AG04450 (cell line): ENCODE measurements at regions not wholly inside any gene's neighbourhood (a gene's known extent, or its start where the extent isn't known, plus 50 kb on each side); places are given as distances from the start of the nearest gene placed in this dataset.
A peak's percentile ranks its signal among the peaks of the same experiment; 100 is the strongest.

ENCODE experiments used
- CTCF ChIA-PET: fragments of 300-600, 350-600 bp; formaldehyde crosslinking; extraction: SDS; loops from one replicate; lab custom pipeline; 2022; ENCODE audit warnings: antibody characterized with exemption, inconsistent platforms; lab: Charles Lee
- POLR2A ChIA-PET: fragments of 350-600 bp; formaldehyde crosslinking; extraction: SDS; loops from one replicate; lab custom pipeline; 2021; ENCODE audit warnings: antibody characterized with exemption, inconsistent platforms; lab: Yijun Ruan, JAX
- DNase-seq: peaks from one replicate; pipeline ENCODE4 v3.0.0-alpha.2; 2011; ENCODE audit warnings: low read depth, low spot score
- H3K27ac ChIP-seq: one replicate; pipeline ENCODE4 v1.5.1; 2012; ENCODE audit warnings: low read depth, low read length, control low read depth
- H3K27me3 ChIP-seq: one replicate; pipeline ENCODE4 v1.6.0; 2012; ENCODE audit warnings: low read length; ENCODE audit not compliant: control insufficient read depth, insufficient read depth
- H3K4me3 ChIP-seq: 2 replicates; pipeline ENCODE4 v1.5.1; 2011; ENCODE audit warnings: mild to moderate bottlenecking, low read depth, low read length, control low read depth
- H3K9me3 ChIP-seq: 2 replicates; pipeline ENCODE4 v1.5.1; 2012; ENCODE audit warnings: low read length; ENCODE audit not compliant: control insufficient read depth, insufficient read depth
- TF ChIP-seq, protein P1 (sequence below): IDR thresholded peaks from 2 replicates; pipeline ENCODE4 v1.5.1; 2011; ENCODE audit warnings: low read depth, low read length, control low read depth, inconsistent platforms

DNA sequence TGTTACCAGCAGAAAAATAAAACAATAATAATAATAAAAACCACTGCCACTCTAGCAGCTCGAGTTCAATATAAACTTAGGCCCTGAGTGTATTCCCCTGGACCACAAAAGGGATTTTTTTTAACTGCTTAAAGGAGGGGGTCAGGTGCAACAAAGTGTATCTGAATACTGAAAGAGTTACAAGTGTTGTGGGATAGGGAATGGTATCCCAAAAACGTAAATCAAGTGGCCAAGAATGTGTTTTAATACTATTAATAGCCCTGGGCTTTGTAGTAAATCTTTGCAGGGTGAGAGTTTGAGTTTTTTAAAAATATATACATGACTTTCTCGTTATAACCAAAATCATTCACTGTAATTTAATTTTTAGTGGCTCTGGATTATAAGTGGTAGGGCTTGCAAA is 860.1 kb upstream of the INTU start:
- H3K9me3 ChIP-seq, result peaks cover 12% of the 10 kb centered on the region
- no peaks in the 10 kb centered on the region for H3K27me3 ChIP-seq
- TF ChIP-seq, protein P1, sequence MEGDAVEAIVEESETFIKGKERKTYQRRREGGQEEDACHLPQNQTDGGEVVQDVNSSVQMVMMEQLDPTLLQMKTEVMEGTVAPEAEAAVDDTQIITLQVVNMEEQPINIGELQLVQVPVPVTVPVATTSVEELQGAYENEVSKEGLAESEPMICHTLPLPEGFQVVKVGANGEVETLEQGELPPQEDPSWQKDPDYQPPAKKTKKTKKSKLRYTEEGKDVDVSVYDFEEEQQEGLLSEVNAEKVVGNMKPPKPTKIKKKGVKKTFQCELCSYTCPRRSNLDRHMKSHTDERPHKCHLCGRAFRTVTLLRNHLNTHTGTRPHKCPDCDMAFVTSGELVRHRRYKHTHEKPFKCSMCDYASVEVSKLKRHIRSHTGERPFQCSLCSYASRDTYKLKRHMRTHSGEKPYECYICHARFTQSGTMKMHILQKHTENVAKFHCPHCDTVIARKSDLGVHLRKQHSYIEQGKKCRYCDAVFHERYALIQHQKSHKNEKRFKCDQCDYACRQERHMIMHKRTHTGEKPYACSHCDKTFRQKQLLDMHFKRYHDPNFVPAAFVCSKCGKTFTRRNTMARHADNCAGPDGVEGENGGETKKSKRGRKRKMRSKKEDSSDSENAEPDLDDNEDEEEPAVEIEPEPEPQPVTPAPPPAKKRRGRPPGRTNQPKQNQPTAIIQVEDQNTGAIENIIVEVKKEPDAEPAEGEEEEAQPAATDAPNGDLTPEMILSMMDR, result no peak
- ChIA-PET POLR2A (no interaction called here), CTCF (no interaction called here)
- DNase-seq, result no peak
- H3K27ac ChIP-seq, result no peak overlapping the region
- no peak overlapping the region for H3K4me3 ChIP-seq

DNA sequence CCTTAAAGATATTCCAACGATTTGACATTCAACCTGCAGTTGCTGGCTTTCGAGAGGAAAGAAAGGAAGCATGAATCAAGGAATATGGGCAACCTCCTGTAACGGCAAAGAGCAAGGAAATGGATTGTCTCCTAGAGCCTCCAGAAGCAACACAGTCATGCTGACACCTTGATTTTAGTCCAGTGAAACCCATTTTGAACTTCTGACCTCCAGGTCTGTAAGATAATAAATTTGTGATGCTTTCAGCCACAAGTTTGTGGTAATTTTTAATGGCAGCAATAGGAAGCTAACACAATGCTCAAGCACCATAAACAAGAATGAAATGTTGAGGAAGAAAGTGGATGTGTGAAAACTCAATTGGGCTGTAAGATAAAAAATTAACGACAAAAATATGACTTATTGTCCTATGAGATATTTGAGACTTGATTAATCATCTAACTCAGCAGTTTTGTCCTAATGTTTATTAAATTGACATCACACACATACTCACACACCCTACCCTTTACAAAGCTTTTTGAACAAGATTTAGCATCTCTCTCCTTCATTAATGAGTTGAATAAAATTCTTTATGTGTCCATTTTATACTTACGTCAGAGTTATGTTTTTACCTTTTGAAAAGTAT is 857.2 kb upstream of the INTU start:
- Histone ChIP-seq H3K27ac (no peak overlapping the region), H3K4me3 (no peak overlapping the region), H3K27me3 (no peaks in the 10 kb centered on the region), H3K9me3 (peaks cover 9% of the 10 kb centered on the region)
- CTCF ChIA-PET, result no interaction called here
- DNase-seq, result no peak
- TF ChIP-seq, protein P1, result no peak
- POLR2A ChIA-PET, result no interaction called here

DNA sequence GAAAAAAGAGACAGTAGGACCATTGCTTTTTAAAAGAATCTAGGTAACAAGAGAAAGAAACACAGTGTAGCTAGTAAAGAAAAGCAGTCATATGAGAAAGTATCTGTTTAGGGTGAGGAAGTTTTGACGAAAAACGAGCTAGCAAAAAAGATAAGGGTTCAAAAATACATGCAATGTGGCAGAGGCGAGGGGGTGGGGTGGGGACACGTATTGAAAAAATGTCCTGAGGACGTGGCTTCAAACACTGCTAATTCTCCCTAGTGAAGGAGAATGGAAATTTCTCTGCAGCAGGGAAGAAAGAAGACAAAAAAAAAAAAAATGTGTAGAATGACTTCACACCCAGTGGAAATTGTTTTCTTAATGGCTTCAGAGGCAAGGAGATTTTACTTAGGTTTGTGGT is 856.4 kb upstream of the INTU start:
- no peak for DNase-seq
- Histone ChIP-seq H3K27me3 (no peaks in the 10 kb centered on the region), H3K27ac (no peak overlapping the region), H3K4me3 (no peak overlapping the region), H3K9me3 (peaks cover 2% of the 10 kb centered on the region; the same call in 1 of the 2 replicates)
- TF ChIP-seq, protein P1, result no peak
- ChIA-PET POLR2A (no interaction called here), CTCF (no interaction called here)

DNA sequence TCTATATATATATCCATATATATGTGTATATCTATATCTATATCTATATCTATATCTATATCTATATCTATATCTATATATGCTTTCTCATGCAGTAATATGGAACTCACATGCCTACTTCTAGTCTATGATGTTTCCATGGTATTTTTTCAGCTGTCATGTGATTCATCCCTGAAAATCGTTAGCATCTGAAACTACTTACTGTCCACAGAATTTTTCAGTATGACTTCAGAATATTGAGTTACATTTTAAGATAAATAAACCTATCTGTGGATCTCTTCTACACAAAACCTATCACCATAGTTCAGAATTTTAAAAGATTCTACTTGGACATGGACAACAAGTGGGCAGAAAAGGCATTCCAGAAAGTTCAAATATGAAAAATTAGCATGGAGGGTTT is 855.1 kb upstream of the INTU start:
- H3K9me3 ChIP-seq, result no peaks in the 10 kb centered on the region; the same call in 1 of the 2 replicates
- no peak overlapping the region for H3K27ac ChIP-seq
- ChIA-PET POLR2A (no interaction called here), CTCF (no interaction called here)
- H3K4me3 ChIP-seq, result no peak overlapping the region
- DNase-seq, result peak; percentile 66
- no peaks in the 10 kb centered on the region for H3K27me3 ChIP-seq
- TF ChIP-seq, protein P1, result no peak

DNA sequence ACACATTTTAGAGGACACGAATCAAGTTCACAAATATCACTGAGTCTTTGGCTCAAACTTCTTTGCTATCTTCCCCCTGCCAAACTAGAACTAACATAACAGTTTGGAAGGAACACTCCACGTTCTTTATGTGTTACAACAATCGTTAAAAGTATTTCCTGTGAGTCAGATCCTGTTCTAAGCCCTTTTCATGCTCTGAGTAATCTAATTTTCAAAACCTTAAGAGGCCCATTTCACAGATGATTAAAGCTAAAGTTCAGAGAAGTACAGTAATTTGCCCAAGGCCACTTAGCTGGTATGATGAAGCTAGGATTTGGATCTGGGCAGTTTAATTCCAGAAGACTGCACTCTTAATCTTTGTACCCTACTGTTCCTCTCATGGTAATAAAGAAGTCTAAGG is 854.4 kb upstream of the INTU start:
- TF ChIP-seq, protein P1, result no peak
- H3K27ac ChIP-seq, result no peak overlapping the region
- no peaks in the 10 kb centered on the region for H3K27me3 ChIP-seq
- no peaks in the 10 kb centered on the region; the same call in 1 of the 2 replicates for H3K9me3 ChIP-seq
- no peak for DNase-seq
- H3K4me3 ChIP-seq, result no peak overlapping the region
- ChIA-PET CTCF (interaction anchor here (0.9 kb wide), 1 partner anchor 173 kb away, joined by 3 read pairs; no protein-coding TSS in a partner anchor), POLR2A (no interaction called here)
